GM18498 (cell line): ENCODE measurements at regions not wholly inside any gene's neighbourhood (a gene's known extent, or its start where the extent isn't known, plus 50 kb on each side); places are given as distances from the start of the nearest gene placed in this dataset.
"Not testable (repeated sequence)": the region's sequence is repeated elsewhere in the genome, so short reads cannot be mapped to it uniquely, and the experiment has no call there.

Experiments
- ATAC-seq: cut with Tn5 transposase; IDR thresholded peaks from one replicate; pipeline ENCODE4 v1.9.1; 2021; ENCODE audit warnings: mild to moderate bottlenecking, moderate library complexity; ENCODE audit not compliant: unreplicated experiment

DNA sequence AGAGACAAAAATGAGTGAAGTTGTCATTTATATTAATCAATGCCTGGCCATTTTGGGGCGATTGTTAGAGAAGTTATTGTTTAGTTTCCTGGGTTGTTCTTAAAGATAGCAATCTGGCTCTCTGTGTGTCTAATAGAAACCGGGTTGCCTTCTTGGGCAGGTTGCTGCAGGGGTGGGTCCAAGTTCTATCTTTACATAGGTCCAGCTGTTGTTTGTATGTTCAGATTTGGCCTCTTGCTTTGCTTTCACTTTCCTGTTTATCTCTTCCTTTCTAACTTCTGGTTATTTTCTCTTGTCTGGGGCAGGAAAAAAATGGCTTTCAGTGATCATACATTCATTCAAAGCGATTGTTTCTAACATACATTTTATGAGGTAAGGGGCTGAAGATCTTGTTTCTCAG is 128.4 kb upstream of the NOX3 start:
- peak; percentile 69 for ATAC-seq

DNA sequence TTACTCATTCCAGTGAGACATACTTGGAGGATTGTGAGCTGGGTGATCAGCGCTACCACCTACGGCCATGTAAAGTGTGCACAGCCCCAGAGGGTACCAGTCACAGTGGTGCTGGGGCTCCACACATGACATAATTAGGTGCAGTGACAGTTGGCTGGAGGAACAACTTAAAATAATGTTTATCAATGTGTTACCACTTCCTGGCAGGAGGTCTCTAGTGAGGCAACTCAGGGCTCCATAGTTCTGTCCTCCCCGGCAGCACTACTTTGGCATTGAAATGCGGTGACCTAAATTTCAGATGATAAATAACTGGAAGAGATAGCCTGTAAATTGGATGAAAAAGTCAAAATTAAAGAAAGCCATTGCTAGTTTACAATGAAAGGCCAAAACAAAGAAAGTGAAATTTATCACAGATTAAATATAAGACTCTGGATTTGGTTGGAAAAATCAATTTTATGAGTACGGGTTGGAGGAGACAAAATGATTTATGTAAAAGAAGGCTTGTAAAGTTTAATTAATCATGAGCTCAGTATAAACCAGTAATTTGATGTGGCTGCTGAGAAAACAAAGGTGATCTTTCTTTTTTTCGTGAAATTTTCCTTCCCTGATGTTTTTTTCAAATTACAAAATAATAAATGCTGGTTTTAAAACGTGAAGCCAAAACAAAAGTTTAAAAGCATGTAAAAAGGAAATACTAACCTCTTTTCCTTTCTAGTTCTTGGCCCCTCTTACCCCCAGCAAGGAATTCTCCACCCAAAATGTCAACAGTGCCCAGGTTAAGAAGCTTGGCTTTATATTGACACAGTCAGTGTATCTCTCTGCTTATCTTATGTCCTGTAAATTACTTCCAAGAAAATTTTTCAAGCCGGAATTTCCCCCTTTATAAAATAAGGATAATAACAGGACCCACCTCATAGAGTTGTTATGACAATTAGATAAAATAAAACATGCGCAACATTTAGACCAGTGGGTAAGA is 126.7 kb upstream of the NOX3 start:
- ATAC-seq = no peak

DNA sequence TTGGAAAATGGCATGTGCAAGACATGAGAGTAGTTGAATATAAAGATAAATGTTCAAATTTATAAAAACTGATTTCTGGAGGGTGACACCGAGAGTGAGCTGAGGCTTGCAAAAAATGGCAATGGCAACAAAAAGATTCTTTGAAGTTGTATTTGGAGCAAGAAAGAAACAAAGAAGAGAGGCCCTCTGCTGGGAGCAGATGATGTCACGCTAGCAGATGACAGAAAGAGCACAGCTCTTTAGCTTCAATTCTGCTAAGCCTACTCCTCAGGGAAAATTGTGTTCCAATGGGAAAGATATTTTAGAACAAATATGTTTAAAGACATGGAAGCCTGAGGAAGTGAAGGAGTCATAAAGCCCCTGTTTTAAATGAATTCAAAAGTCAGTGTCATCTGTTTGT is 125.3 kb upstream of the NOX3 start:
- no peak for ATAC-seq

DNA sequence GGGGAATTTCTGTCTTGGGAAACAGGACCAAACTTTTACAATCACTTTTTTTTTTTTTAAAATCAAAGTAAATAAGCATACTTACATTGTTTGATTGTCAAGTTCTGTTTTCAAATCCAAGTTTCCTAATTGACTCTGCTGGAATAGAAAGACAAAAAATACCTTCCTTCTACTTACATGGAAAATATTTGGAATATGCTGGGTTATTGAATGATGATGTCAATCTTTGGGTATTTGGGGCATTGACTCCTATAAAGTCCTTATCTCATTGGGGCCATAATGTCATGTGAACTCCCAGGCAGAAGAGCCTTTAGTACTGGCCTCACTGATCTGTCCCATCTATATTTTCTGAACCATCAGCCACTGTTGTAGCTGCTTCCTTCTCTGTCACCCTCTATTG is 122.6 kb upstream of the NOX3 start:
- no peak for ATAC-seq

DNA sequence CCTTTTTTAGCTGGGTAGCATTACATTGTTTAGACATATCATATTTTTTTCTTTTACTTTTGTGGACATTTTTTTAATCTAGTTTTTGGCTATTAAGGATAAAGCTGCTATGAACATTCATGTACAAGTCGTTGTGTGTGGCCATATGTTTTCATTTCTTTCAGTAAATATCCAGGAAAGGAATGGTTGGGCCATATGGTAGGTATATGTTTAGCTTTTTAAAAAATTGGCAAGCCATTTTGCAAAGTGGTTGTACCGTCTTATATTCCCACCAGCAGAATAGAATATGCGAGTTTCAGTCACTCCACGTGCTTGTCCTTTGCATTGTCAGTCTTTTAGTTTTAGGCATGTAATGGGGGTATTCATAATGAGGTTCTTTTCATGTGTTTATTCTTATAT is 106.3 kb upstream of the NOX3 start:
- no peak for ATAC-seq

DNA sequence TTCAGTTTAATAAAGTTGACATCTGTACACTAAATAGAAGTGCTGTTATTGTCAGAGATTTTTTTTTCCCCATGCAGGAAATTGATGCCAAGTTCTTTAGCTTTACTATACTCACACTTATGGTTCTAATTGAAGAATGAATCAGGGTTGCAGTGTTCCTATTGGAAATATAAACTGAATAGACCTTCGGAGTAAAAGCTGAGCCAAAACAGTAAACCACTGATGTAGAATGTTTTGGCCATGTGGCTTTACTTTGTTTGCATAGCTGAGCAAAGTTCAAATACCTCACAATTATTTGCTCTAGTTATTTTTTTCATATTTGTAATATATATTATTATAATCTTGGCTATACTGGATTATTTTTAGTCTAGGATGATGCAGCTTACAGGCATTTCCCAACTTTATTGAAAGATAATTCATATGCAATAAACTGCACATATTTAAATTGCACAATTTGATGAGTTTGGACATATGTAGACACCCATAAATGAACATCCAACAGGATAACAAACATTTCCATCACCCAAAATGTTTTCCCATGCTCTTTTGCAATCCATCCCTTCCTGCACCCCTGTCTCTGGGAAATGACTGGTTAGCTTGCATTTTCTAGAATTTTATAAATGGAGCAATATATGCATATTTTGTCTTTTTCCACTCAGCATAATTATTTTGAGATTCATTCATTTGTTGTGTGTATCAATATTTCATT is 105.8 kb upstream of the NOX3 start:
- no peak for ATAC-seq

DNA sequence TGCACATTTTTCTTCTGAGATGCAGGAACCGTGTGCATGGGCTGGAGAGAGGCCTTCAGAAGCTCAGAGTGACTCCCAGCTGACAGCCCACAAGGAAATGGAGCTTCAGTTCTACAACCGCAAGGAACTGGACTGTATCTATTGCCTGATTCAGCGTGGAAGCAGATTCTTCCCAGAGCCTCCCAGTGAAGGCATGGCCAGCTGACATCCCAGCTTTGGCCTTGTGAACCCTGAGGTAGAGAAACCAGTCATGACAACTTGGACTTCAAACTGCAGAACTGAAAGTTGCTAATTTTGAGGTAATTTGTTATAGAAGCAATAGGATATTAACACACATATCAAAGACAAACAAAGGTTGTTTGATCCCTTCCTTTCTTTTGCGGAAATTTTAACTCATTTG is 94.3 kb upstream of the NOX3 start:
- no peak for ATAC-seq

DNA sequence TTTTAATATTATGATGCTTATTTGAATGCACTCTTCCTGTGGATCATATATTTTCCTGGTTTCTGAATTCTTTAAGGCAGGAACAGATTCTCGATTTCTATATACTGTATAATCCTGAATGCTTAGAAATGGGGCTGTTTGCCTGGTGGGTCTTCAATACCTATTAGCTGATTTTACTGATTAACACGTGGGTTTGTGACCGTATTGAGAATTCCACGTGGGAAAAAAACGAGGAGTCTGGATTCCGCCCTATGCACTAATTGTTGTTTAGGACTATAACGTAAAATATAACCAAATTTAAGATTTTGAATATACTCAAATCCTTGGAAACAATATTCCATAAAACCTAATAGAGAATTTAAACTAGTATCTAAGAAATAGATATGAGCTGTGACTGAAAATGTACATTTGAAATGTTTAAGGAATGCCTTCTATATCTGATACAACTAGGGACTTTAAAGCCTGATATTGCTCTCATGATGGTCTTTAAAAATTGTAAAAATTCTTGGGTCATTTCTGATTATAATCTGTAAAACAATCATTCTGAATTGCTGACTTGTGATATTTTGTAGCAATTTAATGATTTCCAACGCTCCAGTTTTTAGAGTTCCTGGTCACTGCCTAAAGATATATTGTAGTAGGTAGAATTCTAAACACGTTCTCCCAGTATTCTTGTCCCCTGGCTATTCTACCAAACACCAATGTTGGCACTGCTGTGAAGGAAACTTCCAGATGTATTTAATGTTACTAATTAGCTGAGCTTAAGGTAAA is 93.6 kb upstream of the NOX3 start:
- no peak for ATAC-seq

DNA sequence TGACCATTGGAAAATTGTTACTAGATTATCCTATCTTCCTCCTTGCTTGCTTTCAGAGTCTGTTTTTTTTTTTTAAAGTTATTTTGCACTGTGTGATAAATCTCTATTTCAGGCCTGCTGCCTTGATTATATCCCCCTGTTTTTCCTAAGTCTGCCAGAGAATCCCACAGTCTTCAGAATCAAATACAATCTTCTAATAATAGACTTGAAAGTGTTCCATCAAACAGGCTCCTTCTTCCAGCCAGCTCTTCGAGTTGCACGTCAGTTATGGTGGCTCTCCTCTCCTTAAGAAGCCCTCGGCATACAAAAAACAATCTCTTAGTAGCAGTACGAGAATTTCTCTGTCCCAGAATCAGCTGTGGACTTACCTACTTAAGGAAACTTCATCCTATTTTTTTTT is 92.9 kb upstream of the NOX3 start:
- no peak for ATAC-seq

DNA sequence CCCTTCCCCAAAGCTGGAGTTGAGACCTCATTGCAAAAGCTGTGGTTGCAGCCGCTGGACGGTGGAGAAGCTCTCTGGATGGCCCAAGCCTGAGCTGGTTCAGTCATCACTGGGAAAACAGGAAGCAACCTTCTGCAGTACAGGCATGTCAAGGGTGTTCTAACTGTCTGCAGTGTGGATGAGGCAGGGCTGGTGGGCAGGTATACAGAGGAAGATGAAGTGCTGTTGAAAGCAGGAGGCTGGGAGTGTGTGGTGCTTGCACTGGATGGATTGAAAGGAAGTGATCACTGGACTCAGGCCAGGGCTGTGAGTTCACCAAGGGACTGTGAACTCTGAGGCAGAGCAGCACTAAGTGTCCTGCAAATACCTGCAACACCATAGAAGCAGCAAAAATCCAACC is 89.0 kb upstream of the NOX3 start:
- ATAC-seq = no peak

DNA sequence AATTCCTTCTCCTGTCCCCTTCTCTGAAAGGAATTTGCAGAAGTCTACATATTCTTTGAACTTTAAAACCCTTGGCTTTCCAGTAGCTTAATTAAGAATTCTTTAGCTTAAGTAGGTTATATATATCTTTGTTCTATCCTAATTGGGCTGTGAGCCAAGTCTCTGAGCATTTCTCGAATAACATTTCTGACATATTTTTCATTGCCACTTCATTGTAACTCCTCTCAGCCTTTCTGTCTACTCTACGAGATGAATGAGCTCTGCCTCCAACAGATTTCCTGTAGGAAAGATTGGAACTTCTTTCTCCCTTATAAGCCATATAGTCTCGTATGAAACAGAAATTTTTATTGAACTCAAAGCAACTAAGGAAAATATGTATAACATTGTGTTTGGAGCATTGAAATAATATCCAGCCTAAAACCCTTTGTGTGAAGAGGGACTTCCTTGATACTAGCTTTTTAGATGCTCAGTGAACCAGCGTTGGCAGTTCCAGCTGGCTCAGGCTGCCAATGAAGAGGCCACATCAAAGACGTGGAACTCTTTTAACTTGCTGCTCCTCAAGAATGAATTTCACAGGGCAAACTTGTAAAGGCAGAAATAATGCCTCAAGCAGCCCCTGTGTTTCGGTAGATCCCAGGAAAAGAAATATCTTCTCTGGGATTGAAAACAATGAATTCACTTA is 87.7 kb upstream of the NOX3 start:
- no peak for ATAC-seq

DNA sequence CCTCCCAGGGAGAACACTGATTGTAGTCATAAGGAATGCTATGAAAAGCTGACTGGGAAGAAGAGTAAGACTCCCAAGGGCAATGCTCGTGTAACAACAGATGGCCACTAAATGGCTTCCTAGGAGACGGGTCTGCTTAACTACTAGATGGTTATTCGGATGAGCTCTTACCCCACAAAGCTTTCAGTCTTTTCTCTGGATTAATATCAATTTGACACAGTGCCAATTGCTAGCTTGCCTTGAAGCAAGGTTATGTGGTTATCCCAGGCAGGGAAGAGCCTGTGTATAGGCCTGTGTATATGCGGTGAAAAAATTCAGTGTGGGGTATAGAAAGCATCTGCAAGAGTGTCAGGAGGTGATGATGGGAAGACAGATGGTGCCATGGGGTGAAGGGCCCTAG is 86.4 kb upstream of the NOX3 start:
- ATAC-seq = no peak

DNA sequence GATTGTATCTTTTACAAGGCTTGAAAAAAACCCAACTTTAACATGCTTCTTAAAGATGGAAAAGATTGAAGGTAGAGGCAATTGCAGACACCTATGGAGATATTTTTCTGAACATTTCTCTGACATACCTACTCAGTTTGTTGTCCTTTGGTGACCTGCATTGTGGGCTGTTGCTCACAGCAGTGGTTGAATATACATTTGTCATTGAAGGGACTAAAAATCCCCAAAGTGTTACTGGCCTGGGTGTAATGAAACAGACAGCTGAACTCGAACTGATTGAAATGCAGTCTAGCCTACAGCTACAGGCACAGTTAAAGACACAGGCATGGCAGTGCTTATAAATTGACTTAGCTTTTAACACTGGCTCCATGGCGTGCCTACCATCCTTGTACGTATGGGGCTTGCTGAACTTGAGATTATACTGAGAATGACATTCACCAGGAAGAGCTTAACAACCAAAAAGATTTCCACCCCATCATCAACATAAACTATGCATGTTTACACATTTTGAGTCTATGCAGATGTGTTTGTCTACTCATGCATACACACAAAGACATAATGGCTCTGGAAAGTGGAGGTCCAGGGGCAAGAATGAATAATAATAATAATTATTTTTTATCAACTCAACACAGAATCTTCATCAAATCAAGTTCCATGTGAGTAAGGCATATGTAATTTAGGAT is 83.2 kb upstream of the NOX3 start:
- ATAC-seq = no peak

DNA sequence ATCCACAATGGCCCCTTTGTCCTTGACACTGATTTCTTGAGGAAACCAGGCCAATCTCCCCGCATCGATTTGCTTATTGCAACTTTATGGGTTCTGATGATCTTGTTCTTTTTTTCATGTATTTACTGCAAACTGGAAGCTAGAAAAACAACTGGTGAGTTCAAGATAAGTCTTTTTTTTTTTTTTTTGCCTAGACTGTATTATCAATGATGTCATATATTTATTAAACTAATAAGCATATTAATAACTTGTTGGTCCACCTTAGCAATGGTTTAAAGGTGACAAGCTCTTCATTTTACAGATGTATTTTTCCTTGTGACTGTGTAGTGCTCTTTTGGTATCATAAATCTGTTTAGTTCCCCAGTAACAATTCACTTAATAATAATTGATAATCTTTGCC is 79.0 kb upstream of the NOX3 start:
- no peak for ATAC-seq

DNA sequence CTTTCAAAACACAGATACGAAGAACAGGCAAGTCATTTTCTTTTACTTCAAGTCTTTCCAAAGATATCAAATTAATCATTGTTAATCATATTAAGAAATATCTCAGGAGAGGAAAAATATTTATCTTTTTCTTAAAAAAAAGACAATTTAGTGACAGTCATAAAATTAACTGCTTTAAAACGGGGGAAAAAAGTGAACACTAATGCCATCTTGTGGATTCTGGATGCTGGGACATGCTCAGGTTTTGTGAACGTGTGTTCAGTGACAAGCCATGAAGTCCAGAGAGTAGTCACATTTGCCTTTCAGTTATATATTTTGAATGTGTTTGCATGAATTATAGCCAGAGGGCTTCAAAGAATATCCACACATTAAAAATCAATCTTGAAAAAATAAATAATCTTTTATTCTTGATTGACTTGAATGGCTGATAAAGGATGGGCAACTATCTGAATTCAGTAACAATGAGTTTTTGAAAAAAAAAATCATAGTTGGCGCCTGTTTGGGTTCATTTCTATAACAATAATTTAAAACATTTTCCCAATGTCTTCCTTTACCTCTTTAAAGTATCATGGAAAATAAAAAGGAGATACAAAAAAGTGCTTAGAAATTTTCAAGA is 74.7 kb upstream of the NOX3 start:
- peak; percentile 63 for ATAC-seq

DNA sequence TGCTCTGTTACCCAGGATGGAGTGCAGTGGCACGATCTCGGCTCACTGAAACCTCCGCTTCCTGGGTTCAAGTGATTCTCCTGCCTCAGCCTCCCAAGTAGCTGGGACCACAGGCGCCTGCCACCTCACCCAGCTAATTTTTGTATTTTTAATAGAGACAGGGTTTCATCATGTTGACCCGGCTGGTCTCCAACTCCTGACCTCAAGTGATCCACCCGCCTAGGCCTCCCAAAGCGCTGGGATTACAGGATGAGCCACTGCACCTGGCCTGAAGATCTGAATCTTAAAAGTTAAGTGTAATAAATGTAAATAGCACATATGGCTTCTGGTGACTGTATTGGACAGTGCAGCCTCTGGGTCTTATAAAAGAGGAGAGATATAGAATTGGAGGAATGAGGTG is 74.2 kb upstream of the NOX3 start:
- not testable (repeated sequence) for ATAC-seq

DNA sequence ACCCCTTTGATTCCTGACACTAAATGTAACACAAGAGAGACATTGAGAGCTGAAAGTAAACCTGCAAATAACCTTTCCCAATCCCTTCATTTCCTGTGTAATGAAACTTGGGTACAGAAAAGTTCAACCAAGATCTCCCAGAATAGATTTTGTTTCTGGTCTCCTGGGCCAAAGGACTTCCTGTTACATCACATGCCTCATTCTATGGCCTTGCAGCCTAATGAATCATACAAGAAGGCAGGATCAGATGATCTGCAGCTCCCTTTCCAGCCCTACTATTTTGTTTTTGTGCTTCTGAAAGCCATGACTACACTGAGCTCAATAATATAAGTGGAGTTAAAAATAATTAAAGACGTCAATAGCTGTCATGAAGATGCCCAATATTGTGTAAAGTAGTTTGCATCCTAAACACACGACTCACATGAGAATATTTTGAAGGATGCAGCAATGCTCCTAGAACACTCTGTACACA is 73.4 kb upstream of the NOX3 start:
- peak; percentile 55 for ATAC-seq

DNA sequence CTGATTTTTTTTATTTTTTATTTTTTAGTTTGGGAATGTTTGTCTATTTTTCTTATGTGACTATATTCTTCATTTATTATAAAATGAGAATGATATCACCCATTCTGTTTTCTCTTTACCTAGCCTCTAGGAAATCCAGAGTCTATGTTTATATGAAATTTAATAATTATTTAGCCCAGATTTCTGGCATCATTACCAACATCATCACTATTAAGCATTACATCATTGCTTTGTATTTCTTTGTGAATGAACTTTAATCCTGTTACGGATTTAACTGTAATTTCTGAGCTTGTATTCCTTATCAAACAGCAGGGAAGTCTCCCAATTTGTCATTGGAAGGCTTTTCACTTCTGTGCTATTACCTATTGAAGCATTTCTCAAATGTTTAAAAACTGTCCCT is 72.7 kb upstream of the NOX3 start:
- ATAC-seq = no peak

DNA sequence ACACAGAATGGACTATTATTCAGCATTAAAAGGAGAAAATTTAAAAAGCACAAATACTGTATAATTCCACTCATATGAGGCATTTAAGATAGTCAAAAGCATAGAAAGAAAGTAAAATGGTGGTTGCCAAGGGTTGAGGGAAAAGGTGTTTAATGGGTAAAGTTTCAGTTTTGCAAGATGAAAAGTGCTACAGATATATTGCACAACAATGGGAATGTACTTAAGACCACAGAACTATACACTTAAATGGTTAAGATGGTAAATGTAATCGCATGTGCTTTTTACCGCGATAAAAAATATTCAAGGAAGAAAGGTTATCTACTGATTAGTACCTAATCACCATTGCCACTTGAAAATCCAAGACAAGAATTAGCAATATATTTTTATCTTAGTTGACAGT is 71.8 kb upstream of the NOX3 start:
- no peak for ATAC-seq
